ENCODE measurements at regions not wholly inside any gene's neighbourhood (a gene's known extent, or its start where the extent isn't known, plus 50 kb on each side); places are given as distances from the start of the nearest gene placed in this dataset.

DNA sequence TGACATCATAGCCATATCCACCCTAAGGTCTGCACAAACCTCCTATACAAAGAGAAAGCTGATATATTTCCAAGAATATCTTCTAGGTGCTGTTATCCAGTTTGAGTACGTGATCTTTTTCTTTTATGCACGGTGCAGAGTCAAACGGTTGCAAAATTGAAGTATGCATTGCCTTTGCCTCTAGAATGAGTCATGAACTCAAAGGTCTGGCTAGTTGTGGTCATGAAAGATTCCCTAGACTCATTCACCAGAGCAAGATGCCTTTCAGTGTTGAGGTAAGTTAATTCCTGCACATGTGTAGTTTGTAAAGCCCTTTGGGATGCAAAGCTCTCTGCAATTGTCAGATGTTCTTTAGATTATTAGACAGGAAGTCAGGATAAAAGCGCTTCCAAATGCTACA lies 704.4 kb downstream of the PCDH19 start:
- TF ChIP-seq, protein P1, sequence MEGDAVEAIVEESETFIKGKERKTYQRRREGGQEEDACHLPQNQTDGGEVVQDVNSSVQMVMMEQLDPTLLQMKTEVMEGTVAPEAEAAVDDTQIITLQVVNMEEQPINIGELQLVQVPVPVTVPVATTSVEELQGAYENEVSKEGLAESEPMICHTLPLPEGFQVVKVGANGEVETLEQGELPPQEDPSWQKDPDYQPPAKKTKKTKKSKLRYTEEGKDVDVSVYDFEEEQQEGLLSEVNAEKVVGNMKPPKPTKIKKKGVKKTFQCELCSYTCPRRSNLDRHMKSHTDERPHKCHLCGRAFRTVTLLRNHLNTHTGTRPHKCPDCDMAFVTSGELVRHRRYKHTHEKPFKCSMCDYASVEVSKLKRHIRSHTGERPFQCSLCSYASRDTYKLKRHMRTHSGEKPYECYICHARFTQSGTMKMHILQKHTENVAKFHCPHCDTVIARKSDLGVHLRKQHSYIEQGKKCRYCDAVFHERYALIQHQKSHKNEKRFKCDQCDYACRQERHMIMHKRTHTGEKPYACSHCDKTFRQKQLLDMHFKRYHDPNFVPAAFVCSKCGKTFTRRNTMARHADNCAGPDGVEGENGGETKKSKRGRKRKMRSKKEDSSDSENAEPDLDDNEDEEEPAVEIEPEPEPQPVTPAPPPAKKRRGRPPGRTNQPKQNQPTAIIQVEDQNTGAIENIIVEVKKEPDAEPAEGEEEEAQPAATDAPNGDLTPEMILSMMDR (conservative IDR thresholded peaks at IDR 0.05; ENCODE audit: low read depth, low read length), result no peak
- no peak for TF ChIP-seq USF2 (IDR thresholded peaks at IDR 0.05; ENCODE audit: low read depth, low read length)
- no peak for TF ChIP-seq BHLHE40 (IDR thresholded peaks at IDR 0.05; ENCODE audit: low read depth, low read length)
- TF ChIP-seq ELK1 (IDR thresholded peaks at IDR 0.05; ENCODE audit: borderline replicate concordance, low read depth, low read length), result no peak
- no peak for TF ChIP-seq RFX5 (IDR thresholded peaks at IDR 0.05; ENCODE audit: low read depth, low read length)
- TF ChIP-seq RCOR1 (IDR thresholded peaks at IDR 0.05; ENCODE audit: insufficient replicate concordance, low read length), result no peak
- TF ChIP-seq POLR2A (IDR thresholded peaks at IDR 0.05; ENCODE audit: low read depth, low read length), result no peak
- no peak for TF ChIP-seq CEBPB (IDR thresholded peaks at IDR 0.05; ENCODE audit: low read depth, low read length)

Data from IMR-90 (cell line).